Endothelial cell of umbilical vein (primary cell): ENCODE measurements at regions not wholly inside any gene's neighbourhood (a gene's known extent, or its start where the extent isn't known, plus 50 kb on each side); places are given as distances from the start of the nearest gene placed in this dataset.

Experiments
- BruUV-seq: library from RNA; stranded (reverse); fragments of 400-500 nt; replicated peaks from 2 replicates; lab custom pipeline; 2021; lab: Mats Ljungman, UMichigan
- CTCF ChIA-PET: fragments of 300-600, 350-600 bp; sonication (Branson Sonifier 250); formaldehyde crosslinking; loops from one replicate; lab custom pipeline; 2021; ENCODE audit warnings: antibody characterized with exemption, inconsistent platforms; lab: Charles Lee
- POLR2A ChIA-PET: fragments of 300-600, 350-600 bp; sonication (Branson Sonifier 250); formaldehyde crosslinking; loops from one replicate; lab custom pipeline; 2021; ENCODE audit warnings: antibody characterized with exemption, inconsistent platforms; lab: Charles Lee
- DNase-seq: peaks from one replicate; pipeline ENCODE4 v3.0.0-alpha.2; 2011; ENCODE audit warnings: low read depth, low spot score
- FAIRE-seq: peaks from 2 replicates; lab custom pipeline; 2011; peaks lifted over from hg19 to GRCh38; lab: Jason Lieb, UNC
- H2AFZ ChIP-seq: 2 replicates; pipeline ENCODE4 v1.6.0; 2012; ENCODE audit warnings: low read depth, low read length, control low read depth, inconsistent platforms
- H3K27ac ChIP-seq: 2 replicates; pipeline ENCODE4 v1.5.1; 2011; ENCODE audit warnings: low read depth, mild to moderate bottlenecking, control low read depth, low read length, moderate library complexity; ENCODE audit not compliant: insufficient read depth
- H3K27me3 ChIP-seq, 2 experiments: 2 replicates each; pipeline versions ENCODE4 v1.6.0 to v1.6.1; 2011; ENCODE audit warnings: low read length in 2 of 2, mixed read lengths in 1 of 2; ENCODE audit not compliant: control insufficient read depth in 2 of 2, insufficient read depth in 2 of 2
- H3K36me3 ChIP-seq, 2 experiments: 2 replicates in 1 of 2; 3 replicates in 1 of 2; pipeline ENCODE4 v1.5.1; 2011; ENCODE audit warnings: low read length in 2 of 2, mild to moderate bottlenecking in 1 of 2, moderate library complexity in 1 of 2; ENCODE audit not compliant: control insufficient read depth in 2 of 2, insufficient read depth in 2 of 2; ENCODE audit errors: extremely low read depth in 1 of 2
- H3K4me1 ChIP-seq: 3 replicates; pipeline ENCODE4 v1.5.1; 2011; ENCODE audit warnings: mild to moderate bottlenecking, low read length; ENCODE audit not compliant: control insufficient read depth, insufficient read depth; ENCODE audit errors: extremely low read depth
- H3K4me2 ChIP-seq: 2 replicates; pipeline ENCODE4 v1.6.1; 2011; ENCODE audit warnings: low read length, control low read depth, mixed read lengths; ENCODE audit not compliant: insufficient read depth
- H3K4me3 ChIP-seq, 3 experiments: fragments of 200-600 bp in 1 of 3; sonication (generic), shearing (Covaris generic) in 1 of 3; replicated peaks in 1 of 3; 2 replicates each; pipeline ENCODE4 v1.5.1; 2011 to 2016; ENCODE audit warnings: control low read depth in 3 of 3, low read length in 3 of 3, mild to moderate bottlenecking in 2 of 3, inconsistent platforms in 1 of 3, low read depth in 1 of 3, moderate library complexity in 1 of 3; ENCODE audit not compliant: insufficient read depth in 1 of 3
- H3K79me2 ChIP-seq: 2 replicates; pipeline ENCODE4 v1.6.0; 2012; ENCODE audit warnings: low read length, inconsistent platforms; ENCODE audit not compliant: control insufficient read depth, insufficient read depth
- H3K9ac ChIP-seq: replicated peaks from 2 replicates; pipeline ENCODE3; 2011; ENCODE audit warnings: low read length, control low read depth; ENCODE audit not compliant: insufficient read depth; ENCODE audit errors: extremely low read depth
- H3K9me1 ChIP-seq: replicated peaks from 3 replicates; pipeline ENCODE4 v1.6.0; 2011; ENCODE audit warnings: mild to moderate bottlenecking, low read length; ENCODE audit not compliant: control insufficient read depth, insufficient read depth; ENCODE audit errors: extremely low read depth
- H3K9me3 ChIP-seq: replicated peaks from 2 replicates; pipeline ENCODE4 v1.5.1; 2012; ENCODE audit warnings: low read length, inconsistent platforms; ENCODE audit not compliant: control insufficient read depth, insufficient read depth
- H4K20me1 ChIP-seq: replicated peaks from 2 replicates; pipeline ENCODE3; 2011; ENCODE audit warnings: mild to moderate bottlenecking, low read length; ENCODE audit not compliant: control insufficient read depth, insufficient read depth; ENCODE audit errors: extremely low read depth
- CTCF ChIP-seq, 2 donors: IDR thresholded peaks; 1 replicate in 1 of 2; 2 replicates in 1 of 2; pipeline ENCODE4 v1.5.1; 2011; ENCODE audit warnings: low read length in 2 of 2, mild to moderate bottlenecking in 2 of 2, moderate library complexity in 2 of 2, control low read depth in 1 of 2, inconsistent platforms in 1 of 2, low read depth in 1 of 2; ENCODE audit not compliant: insufficient read depth in 1 of 2; ENCODE audit errors: extremely low read depth in 1 of 2
- EZH2 ChIP-seq: IDR thresholded peaks from 2 replicates; pipeline ENCODE4 v1.6.1; 2012; ENCODE audit warnings: borderline replicate concordance, low read depth, mild to moderate bottlenecking, moderate library complexity, low read length, inconsistent platforms; ENCODE audit not compliant: severe bottlenecking
- FOS ChIP-seq: IDR thresholded peaks from 2 replicates; pipeline ENCODE4 v1.6.1; 2011; ENCODE audit warnings: mild to moderate bottlenecking, low read length, moderate library complexity, borderline replicate concordance; ENCODE audit not compliant: insufficient read depth
- GATA2 ChIP-seq: IDR thresholded peaks from 2 replicates; pipeline ENCODE4 v1.7.0; 2011; ENCODE audit warnings: low read depth, mild to moderate bottlenecking, moderate library complexity, mixed read lengths, low read length; ENCODE audit not compliant: insufficient read length, insufficient read depth
- JUN ChIP-seq: IDR thresholded peaks from 2 replicates; pipeline ENCODE4 v1.6.1; 2011; ENCODE audit warnings: borderline replicate concordance, low read depth; ENCODE audit not compliant: insufficient read length, insufficient read depth
- MAX ChIP-seq: IDR thresholded peaks from 2 replicates; pipeline ENCODE4 v1.6.1; 2011; ENCODE audit not compliant: insufficient read depth, insufficient read length
- MYC ChIP-seq: IDR thresholded peaks from one replicate; pipeline ENCODE4 v1.6.1; 2011; ENCODE audit warnings: mild to moderate bottlenecking, low read depth, low read length
- POLR2A ChIP-seq: IDR thresholded peaks from 2 replicates; pipeline ENCODE4 v1.6.1; 2012; ENCODE audit warnings: low read depth, mild to moderate bottlenecking, control low read depth, low read length
- POLR2AphosphoS5 ChIP-seq: IDR thresholded peaks from 2 replicates; pipeline ENCODE4 v1.6.1; 2012; ENCODE audit warnings: low read depth, mild to moderate bottlenecking, control low read depth, low read length, moderate library complexity; ENCODE audit not compliant: insufficient read depth
- dilution Hi-C: fragments of 300-500 bp; cut with MboI; formaldehyde crosslinking; loops from one replicate; pipeline ENCODE4 v1.15.0; 2019; ENCODE audit warnings: low sequenced_read_pairs; ENCODE audit not compliant: extremely low pct_ligation_motif_present
- intact Hi-C: fragments of 100-400 bp; cut with micrococcal nuclease; formaldehyde crosslinking; loops from one replicate; pipeline ENCODE4 v1.10.0; 2022

GRCh38 chr1:99119188-99119587 is 114.5 kb upstream of the PLPPR5 start:
- H3K79me2 ChIP-seq = no peaks in the 10 kb centered on the region
- BruUV-seq = no TSS peak
- H3K9me1 ChIP-seq = no peaks in the 10 kb centered on the region
- H3K4me3 ChIP-seq = no peak overlapping the region
- CTCF ChIA-PET = no interaction called here
- no peak for DNase-seq
- peaks cover 0 to 6% of the 10 kb centered on the region in 2 experiments for H3K27me3 ChIP-seq
- no peak overlapping the region for H3K4me2 ChIP-seq
- H3K36me3 ChIP-seq = no peaks in the 10 kb centered on the region
- H3K9me3 ChIP-seq = no peaks in the 10 kb centered on the region
- H4K20me1 ChIP-seq = no peaks in the 10 kb centered on the region
- H2AFZ ChIP-seq = no peak overlapping the region
- intact Hi-C loops = no loop called here
- H3K9ac ChIP-seq = no peak overlapping the region
- no peak overlapping the region for H3K27ac ChIP-seq
- dilution Hi-C loops = no loop called here
- no peak for FAIRE-seq
- no peaks in the 10 kb centered on the region for H3K4me1 ChIP-seq
- POLR2A ChIA-PET = no interaction called here
- TF ChIP-seq POLR2A (no peak), GATA2 (no peak), POLR2AphosphoS5 (no peak), FOS (no peak), JUN (no peak), MAX (no peak), EZH2 (no peak), MYC (no peak), CTCF (IDR thresholded peaks at IDR 0.05; ENCODE audit: extremely low read depth in 1 of 2, insufficient read depth in 1 of 2, low read depth in 1 of 2, low read length in 2 of 2) (no peak)
